Neural cell (in vitro differentiated cells): ENCODE measurements at regions not wholly inside any gene's neighbourhood (a gene's known extent, or its start where the extent isn't known, plus 50 kb on each side); places are given as distances from the start of the nearest gene placed in this dataset.

Experiments used
- H2AFZ ChIP-seq: fragments of 200-600, 300-800 bp; sonication (generic), shearing (Covaris generic); 2 replicates; pipeline ENCODE4 v1.6.0; 2014; ENCODE audit warnings: low read depth, mild to moderate bottlenecking, antibody characterized with exemption, low read length, moderate library complexity
- H3F3A ChIP-seq: fragments of 200-600 bp; shearing (Covaris generic); 2 replicates; pipeline ENCODE4 v1.6.1; 2016; ENCODE audit warnings: mild to moderate bottlenecking, moderate library complexity, mixed read lengths, antibody characterized with exemption, low read length; ENCODE audit not compliant: insufficient read depth, poor library complexity, severe bottlenecking
- H3K27ac ChIP-seq: fragments of 200-600, 300-800 bp; sonication (generic), shearing (Covaris generic); 2 replicates; pipeline ENCODE4 v1.5.1; 2014; ENCODE audit warnings: mild to moderate bottlenecking, low read length, moderate library complexity
- H3K27me3 ChIP-seq: fragments of 300-800, 200-600 bp; sonication (generic), shearing (Covaris generic); 2 replicates; pipeline ENCODE4 v1.6.0; 2014; ENCODE audit warnings: mild to moderate bottlenecking, low read depth, low read length, moderate library complexity; ENCODE audit not compliant: insufficient read depth
- H3K36me3 ChIP-seq: fragments of 300-800, 200-600 bp; sonication (generic), shearing (Covaris generic); 2 replicates; pipeline ENCODE4 v1.5.1; 2014; ENCODE audit warnings: mild to moderate bottlenecking, antibody characterized with exemption, low read length, moderate library complexity; ENCODE audit not compliant: insufficient read depth
- H3K4me2 ChIP-seq: fragments of 300-800, 200-600 bp; sonication (generic), shearing (Covaris generic); 2 replicates; pipeline ENCODE4 v1.6.0; 2014; ENCODE audit warnings: mild to moderate bottlenecking, low read length
- H3K4me3 ChIP-seq: fragments of 300-800, 200-600 bp; sonication (generic), shearing (Covaris generic); 2 replicates; pipeline ENCODE4 v1.5.1; 2014; ENCODE audit warnings: mild to moderate bottlenecking, low read length, moderate library complexity
- H3K79me2 ChIP-seq: fragments of 200-600 bp; shearing (Covaris generic); replicated peaks from 2 replicates; pipeline ENCODE4 v1.6.0; 2014; ENCODE audit warnings: mild to moderate bottlenecking, low read length, moderate library complexity; ENCODE audit not compliant: insufficient read depth
- H3K9ac ChIP-seq: fragments of 300-800, 200-600 bp; sonication (generic), shearing (Covaris generic); 2 replicates; pipeline ENCODE4 v1.6.1; 2016; ENCODE audit warnings: mild to moderate bottlenecking, low read length, mixed read lengths
- H3K9me2 ChIP-seq: fragments of 200-600 bp; shearing (Covaris generic); 2 replicates; pipeline ENCODE4 v1.6.1; 2016; ENCODE audit warnings: mild to moderate bottlenecking, low read length, mixed read lengths; ENCODE audit not compliant: insufficient read depth
- H3K9me3 ChIP-seq: fragments of 200-600, 300-800 bp; sonication (generic), shearing (Covaris generic); 2 replicates; pipeline ENCODE4 v1.6.1; 2016; ENCODE audit warnings: mild to moderate bottlenecking, mixed run types, low read length, moderate library complexity, mixed read lengths
- H4K20me1 ChIP-seq: fragments of 200-600 bp; shearing (Covaris generic); 2 replicates; pipeline ENCODE4 v1.6.1; 2016; ENCODE audit warnings: mild to moderate bottlenecking, mixed run types; ENCODE audit not compliant: insufficient read depth
- EP300 ChIP-seq: fragments of 450-650 bp; conservative IDR thresholded peaks from 2 replicates; pipeline ENCODE4 v1.6.1; 2014; ENCODE audit warnings: antibody characterized with exemption, mild to moderate bottlenecking, moderate library complexity; ENCODE audit not compliant: poor library complexity, severe bottlenecking
- EZH2 ChIP-seq: fragments of 200-600, 300-800 bp; shearing (Covaris generic), sonication (generic); IDR thresholded peaks from 2 replicates; pipeline ENCODE4 v1.6.1; 2014; ENCODE audit warnings: antibody characterized with exemption, low read length, borderline replicate concordance, mild to moderate bottlenecking; ENCODE audit not compliant: insufficient read depth, poor library complexity, severe bottlenecking
- MXI1 ChIP-seq: fragments of 450-650 bp; conservative IDR thresholded peaks from 2 replicates; pipeline ENCODE4 v1.6.1; 2014; ENCODE audit warnings: antibody characterized with exemption, mild to moderate bottlenecking; ENCODE audit not compliant: poor library complexity, severe bottlenecking
- POLR2AphosphoS5 ChIP-seq: IDR thresholded peaks from 2 replicates; pipeline ENCODE4 v1.6.1; 2012
- RAD21 ChIP-seq: fragments of 450-650 bp; conservative IDR thresholded peaks from 2 replicates; pipeline ENCODE4 v1.6.1; 2014; ENCODE audit warnings: antibody characterized with exemption, mild to moderate bottlenecking, moderate library complexity
- REST ChIP-seq: IDR thresholded peaks from 2 replicates; pipeline ENCODE4 v1.6.1; 2012; ENCODE audit warnings: borderline replicate concordance
- SMC3 ChIP-seq: fragments of 450-650 bp; conservative IDR thresholded peaks from 2 replicates; pipeline ENCODE4 v1.6.1; 2014; ENCODE audit warnings: antibody characterized with exemption, mild to moderate bottlenecking, moderate library complexity; ENCODE audit not compliant: poor library complexity
- TAF1 ChIP-seq: IDR thresholded peaks from 2 replicates; pipeline ENCODE4 v1.6.1; 2012; ENCODE audit warnings: low read depth
- TF ChIP-seq, protein P1 (sequence below): fragments of 450-650 bp; IDR thresholded peaks from 2 replicates; pipeline ENCODE4 v1.5.1; 2014; ENCODE audit warnings: antibody characterized with exemption, mild to moderate bottlenecking, moderate library complexity; ENCODE audit not compliant: poor library complexity, severe bottlenecking

GRCh38 chr18:72409903-72410302 lies 134.2 kb downstream of the CBLN2 start:
- H3K4me3 ChIP-seq: no peak overlapping the region
- H3K79me2 ChIP-seq: no peaks in the 10 kb centered on the region
- TF ChIP-seq, protein P1, sequence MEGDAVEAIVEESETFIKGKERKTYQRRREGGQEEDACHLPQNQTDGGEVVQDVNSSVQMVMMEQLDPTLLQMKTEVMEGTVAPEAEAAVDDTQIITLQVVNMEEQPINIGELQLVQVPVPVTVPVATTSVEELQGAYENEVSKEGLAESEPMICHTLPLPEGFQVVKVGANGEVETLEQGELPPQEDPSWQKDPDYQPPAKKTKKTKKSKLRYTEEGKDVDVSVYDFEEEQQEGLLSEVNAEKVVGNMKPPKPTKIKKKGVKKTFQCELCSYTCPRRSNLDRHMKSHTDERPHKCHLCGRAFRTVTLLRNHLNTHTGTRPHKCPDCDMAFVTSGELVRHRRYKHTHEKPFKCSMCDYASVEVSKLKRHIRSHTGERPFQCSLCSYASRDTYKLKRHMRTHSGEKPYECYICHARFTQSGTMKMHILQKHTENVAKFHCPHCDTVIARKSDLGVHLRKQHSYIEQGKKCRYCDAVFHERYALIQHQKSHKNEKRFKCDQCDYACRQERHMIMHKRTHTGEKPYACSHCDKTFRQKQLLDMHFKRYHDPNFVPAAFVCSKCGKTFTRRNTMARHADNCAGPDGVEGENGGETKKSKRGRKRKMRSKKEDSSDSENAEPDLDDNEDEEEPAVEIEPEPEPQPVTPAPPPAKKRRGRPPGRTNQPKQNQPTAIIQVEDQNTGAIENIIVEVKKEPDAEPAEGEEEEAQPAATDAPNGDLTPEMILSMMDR: no peak
- TF ChIP-seq EZH2 (no peak), RAD21 (no peak), TAF1 (no peak), POLR2AphosphoS5 (no peak), MXI1 (no peak), SMC3 (no peak), EP300 (no peak), REST (no peak)
- no peaks in the 10 kb centered on the region for H3K36me3 ChIP-seq
- no peaks in the 10 kb centered on the region for H3K9me3 ChIP-seq
- no peaks in the 10 kb centered on the region for H3K9me2 ChIP-seq
- no peaks in the 10 kb centered on the region for H4K20me1 ChIP-seq
- no peak overlapping the region for H3K4me2 ChIP-seq
- H3F3A ChIP-seq: no peaks in the 10 kb centered on the region
- H3K9ac ChIP-seq: no peak overlapping the region
- H3K27me3 ChIP-seq: no peaks in the 10 kb centered on the region
- no peak overlapping the region for H3K27ac ChIP-seq
- H2AFZ ChIP-seq: no peak overlapping the region

DNA sequence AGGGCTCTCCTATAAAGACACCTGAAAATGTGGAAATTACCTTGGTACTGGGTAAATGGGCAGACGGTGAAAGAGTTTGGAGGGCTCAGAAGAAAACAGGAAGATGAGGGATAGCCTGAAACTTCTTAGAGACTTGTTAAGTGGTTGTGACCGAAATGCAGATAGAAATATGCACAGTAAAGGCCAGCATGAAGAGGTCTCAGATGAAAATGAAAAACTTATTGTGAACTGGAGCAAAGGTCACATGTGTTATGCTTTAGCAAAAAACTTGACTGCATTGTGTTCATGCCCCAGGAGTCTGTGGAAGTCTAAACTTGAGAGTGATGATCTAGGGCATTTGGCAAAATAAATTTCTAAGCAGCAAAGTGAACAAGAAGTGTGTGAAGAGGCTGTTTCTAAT lies 137.1 kb downstream of the CBLN2 start:
- H3K9ac ChIP-seq: no peak overlapping the region
- no peaks in the 10 kb centered on the region for H3K9me2 ChIP-seq
- no peak for TF ChIP-seq REST
- TF ChIP-seq TAF1: no peak
- TF ChIP-seq, protein P1: no peak
- no peak for TF ChIP-seq SMC3
- no peak for TF ChIP-seq RAD21
- no peak for TF ChIP-seq POLR2AphosphoS5
- no peak for TF ChIP-seq EP300
- no peak for TF ChIP-seq MXI1
- TF ChIP-seq EZH2: no peak
- H3K27ac ChIP-seq: no peak overlapping the region
- H3K27me3 ChIP-seq: no peaks in the 10 kb centered on the region
- H4K20me1 ChIP-seq: no peaks in the 10 kb centered on the region
- H2AFZ ChIP-seq: no peak overlapping the region
- H3K4me3 ChIP-seq: no peak overlapping the region
- H3K79me2 ChIP-seq: no peaks in the 10 kb centered on the region
- no peaks in the 10 kb centered on the region for H3K36me3 ChIP-seq
- H3F3A ChIP-seq: no peaks in the 10 kb centered on the region
- no peaks in the 10 kb centered on the region for H3K9me3 ChIP-seq
- H3K4me2 ChIP-seq: no peak overlapping the region
